ENCODE measurements at regions not wholly inside any gene's neighbourhood (a gene's known extent, or its start where the extent isn't known, plus 50 kb on each side); places are given as distances from the start of the nearest gene placed in this dataset.
"Not testable (repeated sequence)": the region's sequence is repeated elsewhere in the genome, so short reads cannot be mapped to it uniquely, and the experiment has no call there.

DNA sequence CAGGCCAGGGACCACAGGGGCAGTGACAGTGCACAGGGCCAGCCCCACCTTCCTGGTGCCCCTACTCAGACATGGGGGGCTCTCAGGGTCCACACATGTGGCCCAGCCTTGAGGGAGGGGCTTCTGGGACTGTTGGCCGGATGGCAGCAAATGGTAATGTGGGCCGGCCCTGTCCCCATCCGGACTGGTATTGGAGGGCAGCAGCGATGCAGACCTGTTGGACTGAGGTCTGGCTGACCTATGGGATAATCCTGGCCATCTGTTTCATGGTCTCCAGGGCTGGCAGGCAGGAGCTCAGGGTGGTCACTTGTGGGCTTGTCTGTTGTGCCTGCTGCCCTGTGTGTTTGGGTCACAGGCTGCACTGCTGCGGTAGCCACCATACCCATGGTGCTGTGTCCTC lies 387.5 kb downstream of the TMEM121 start:
- DNase-seq (ENCODE audit: low read depth, low spot score) = no peak

DNA sequence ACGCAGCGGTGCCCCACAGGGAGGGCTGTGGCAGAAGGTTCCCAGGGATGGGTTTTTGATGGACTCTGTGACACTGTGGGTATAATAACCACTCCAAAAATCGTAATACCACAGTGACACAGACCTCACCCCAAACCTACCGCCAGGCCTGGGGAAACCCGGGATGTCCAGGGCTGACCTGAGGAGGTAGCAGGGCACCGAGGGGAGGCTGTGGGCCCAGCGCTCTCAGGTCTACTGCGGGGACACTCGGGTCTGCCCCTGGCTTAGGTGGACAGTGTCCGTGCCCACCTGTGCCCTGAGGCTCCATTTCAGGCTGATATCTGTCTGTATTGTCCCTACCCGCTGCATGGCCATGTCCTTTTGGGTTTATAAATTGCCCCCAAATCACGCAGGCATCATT lies 387.9 kb downstream of the TMEM121 start:
- not testable (repeated sequence) for DNase-seq (ENCODE audit: low read depth, low spot score)

DNA sequence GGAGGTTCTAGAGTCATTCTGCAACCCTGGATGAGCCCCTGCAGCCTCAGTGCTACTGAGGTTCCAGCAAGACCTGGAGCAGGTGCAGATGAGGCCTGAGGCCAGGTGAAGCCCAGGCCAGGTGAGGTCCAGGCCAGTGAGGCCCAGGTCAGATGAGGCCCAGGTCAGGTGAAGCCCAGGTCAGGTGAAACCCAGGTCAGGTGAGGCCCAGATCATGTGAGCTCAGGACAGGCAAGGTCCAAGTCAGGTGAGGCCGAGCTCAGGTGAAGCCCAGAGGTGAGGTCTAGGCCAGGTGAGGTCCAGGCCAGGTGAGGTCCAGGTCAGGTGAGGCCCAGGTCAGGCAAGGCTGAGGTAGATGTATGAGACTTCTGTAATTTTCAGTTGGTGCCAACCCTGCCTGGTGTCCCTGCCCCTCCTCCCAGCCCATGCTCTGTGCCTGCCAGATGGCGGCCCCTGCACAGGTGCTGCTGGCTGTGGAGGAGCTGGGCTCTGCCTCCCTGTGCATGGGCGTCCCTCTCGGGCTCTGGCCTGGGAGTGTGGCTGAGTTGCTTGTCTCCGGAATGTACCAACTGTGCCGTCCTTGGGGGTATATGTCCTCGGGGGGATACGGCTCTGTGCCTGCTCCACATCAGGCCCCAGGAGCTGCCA lies 388.5 kb downstream of the TMEM121 start:
- no peak for DNase-seq (ENCODE audit: low read depth, low spot score)

DNA sequence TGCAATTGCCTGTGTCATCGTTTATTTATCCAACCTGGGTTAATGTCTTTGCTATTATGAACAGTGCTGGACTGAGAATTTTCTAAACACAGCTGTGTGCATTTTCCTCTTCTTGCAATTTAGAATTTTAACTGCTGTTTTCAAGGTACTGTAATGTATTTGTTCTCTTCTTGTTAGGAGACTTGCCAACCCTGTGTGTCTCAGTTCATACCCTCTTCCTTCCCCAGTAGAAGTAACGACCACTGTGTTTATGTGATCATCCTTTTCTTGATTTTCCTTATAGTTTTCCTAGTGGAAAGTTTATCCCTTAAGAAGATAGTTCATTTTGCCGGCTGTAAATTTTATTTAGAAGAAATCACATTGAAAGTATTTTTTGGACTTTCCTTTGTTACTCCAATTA lies 389.2 kb downstream of the TMEM121 start:
- DNase-seq (ENCODE audit: low read depth, low spot score) = not testable (repeated sequence)

DNA sequence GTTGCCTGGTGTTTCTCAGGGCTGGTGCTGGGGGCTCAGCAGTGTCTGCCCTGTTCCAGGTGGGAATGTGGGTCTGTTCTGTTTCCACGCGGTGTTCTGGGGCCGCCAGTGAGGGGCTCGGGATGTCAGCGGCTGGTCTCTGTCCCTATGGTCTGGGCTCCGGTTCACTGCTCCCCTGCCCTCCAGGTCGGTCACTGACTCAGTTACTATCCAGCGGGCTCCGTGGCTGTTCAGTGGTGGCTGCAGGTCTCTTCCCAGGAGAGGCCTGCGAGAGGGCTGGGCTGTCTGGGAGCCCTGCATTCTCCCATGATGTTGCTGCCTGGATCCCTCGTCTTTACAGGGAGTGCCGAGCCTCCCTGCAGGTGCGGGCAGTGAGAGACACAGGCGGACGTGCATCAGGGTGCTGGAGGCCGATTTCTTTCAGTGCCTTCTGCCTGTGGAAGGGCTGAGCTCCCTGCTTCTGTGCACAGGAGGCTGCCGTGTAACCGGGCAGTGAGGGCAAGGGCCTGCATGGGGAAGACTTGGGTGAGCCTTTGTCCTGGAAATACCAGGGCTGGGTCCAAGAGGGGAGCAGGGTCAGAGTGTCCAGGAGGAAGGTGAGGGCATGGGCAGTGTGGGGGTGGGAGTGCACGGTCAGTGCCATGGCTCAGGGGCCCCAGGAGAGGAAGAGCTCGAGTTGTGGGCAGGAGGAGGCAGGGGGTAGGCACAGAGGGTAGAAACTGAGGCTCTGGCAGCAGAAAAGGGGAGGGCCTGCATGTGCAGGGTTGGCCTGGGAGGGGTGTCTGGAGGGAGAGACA lies 391.0 kb downstream of the TMEM121 start:
- DNase-seq (ENCODE audit: low read depth, low spot score) = not testable (repeated sequence)

DNA sequence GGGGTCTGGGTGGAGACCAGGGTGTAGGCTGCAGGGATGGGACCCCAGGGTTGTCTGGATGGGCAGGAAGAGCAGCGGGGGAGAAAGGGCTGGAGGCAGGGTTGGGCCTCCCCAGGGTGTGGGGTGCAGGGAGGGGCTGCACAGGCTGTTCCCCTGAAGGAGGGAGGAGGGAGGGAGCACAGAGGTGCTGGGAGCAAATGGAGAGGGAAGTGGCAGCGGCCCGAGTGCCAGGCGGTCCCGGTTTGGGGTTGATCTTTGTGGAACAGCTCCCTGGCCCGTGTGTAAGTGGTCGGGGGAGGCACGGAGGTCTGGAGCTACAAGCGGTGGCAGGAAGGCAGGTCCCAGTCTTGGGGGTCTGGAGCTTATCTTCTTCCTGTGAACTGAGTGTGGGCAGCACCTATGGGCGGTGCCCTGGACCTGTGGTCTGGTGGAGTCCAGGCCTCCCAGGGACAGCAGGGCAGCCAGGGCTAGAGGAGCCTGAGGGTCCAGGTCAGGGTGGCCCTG lies 391.6 kb downstream of the TMEM121 start:
- no peak for DNase-seq (ENCODE audit: low read depth, low spot score)

DNA sequence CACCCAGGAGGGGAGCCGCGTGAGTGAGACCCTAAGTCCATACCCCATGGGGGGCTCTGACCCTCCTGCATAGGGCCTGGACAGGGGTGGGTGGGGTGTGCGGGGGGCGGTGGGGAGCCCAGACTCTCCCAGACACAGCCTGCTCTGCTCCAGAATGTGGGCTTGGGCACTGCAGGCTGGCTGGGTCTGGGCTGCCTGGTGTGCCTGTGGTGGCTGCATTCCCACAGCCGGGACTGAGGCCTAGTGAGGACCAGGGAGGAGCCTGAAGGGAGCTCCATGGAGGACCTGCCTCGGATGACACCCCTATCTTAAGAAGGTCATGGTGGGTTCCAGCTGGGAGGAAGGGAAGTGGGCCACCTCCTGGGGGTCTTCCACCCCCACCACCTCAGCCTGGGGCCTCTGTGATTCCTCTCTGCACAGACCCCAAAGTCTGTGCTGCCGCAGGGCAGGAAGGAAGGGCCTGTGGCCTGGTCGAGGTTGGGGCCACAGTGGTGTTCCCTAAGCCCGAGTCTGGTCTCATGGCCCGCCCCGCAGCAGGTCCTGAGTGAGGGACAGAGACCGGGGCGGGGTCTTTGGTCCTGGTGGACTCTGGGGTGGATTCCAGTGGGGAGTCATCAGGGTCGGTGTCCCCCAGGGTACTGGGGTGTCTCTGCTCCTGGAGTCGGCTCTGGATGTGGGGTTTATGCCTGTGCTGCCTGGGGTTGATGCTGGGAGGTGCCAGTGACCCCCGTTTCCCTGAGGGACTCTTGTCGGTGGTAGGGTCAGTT lies 392.3 kb downstream of the TMEM121 start:
- DNase-seq (ENCODE audit: low read depth, low spot score) = no peak

DNA sequence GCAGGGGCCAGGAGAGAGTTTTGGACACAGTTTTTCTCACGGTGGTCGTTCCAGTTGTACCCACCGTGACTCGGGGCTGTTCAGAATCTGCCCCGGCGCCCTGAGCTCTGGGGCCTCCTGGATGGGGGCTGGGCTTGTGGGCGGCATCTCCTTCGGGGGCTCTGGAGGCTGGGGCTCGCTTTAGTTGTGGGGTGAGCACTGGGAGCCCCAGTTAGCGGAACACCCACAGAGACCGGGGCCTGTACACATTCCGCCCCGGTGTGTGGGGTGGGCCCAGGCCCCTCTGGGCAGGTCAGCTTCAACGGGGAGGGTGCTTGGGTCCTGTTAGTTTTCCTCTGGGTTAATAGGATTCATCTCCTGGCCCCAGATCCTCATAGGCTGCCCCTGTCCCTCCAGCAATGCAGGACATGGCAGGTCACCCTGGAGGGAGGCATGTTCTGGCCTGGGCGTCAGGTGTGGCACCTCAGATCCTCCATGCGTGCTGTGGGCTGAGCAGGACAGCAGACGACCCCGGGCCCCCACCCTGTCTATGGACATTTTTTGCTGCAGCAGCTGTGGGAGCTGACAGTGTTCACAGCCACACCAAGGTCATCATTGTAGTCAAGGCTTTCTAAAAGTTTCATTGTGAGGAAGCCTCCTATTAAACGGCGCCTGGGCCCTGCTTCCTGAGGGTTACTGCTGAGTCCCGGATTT lies 393.2 kb downstream of the TMEM121 start:
- no peak for DNase-seq (ENCODE audit: low read depth, low spot score)

DNA sequence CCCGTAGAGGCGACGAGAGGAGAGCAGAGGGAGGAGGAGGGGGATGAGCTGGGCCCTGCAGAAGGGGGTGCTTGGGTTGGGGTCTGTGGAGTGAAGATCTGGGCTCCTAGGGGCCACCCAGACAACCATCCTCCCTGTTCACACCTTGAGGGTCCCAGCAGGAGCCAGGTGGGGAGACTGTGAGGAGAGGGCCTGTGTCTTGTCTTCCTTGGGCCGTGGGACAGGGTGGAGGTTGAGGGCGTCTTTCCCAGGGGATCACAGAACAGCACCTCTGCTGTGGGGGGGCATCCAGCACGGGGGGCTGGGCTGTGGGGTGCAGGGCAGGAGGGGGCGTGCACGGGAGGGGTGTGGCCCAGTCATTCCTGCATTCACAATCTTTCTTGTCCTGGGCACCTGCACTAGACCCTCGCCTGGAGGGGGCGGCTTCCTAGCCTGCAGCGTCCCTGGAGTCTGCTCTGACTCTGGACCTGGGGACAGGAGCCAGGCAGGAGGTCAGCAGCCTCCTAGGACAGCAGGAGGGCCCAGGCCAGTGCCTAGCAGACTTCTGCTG lies 393.8 kb downstream of the TMEM121 start:
- DNase-seq (ENCODE audit: low read depth, low spot score) = not testable (repeated sequence)

DNA sequence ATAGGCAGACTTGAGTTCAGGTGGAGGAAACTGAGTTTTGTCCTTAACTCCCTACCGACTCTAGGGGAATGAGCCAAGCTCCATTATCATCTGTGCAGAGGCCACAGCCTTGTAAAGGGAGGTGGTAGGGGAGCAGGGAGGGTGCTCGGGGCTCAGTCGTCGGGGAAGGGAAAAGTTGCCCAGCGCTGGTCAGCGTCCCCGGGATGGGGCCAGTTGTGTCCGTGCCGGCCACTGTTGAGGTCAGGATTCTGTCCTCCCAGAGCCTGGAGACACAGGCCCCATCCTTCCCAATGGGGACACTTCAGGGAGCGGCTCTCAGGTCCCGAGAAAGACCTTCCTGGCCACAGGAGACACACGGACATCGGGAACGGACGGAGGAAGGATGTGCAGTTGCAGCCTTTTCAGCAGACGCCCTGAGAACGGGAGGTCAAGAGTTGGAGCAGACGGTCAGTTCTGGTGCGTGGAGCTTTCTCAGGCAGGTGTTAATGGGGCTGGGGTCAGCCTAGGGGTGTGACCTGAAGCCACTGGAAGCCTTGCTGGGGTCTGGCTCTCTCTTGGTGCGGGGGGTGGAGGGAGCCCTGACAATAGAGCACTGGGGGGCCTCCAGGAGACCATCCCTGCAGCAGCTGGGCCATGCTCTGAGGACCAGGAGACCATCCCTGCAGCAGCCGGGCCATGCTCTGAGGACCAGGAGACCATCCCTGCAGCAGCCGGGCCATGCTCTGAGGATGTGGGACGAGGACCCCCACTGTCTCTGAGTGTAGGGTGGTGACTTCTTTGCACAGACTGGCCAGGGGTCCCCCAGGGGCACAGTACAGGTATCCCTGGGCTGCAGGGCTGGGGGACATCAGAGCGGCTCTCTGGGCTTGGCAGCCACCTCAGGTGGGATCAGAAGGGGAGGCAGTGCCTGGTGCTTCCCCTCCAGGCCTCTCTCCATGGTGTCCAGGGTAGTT lies 394.7 kb downstream of the TMEM121 start:
- DNase-seq (ENCODE audit: low read depth, low spot score) = not testable (repeated sequence)

DNA sequence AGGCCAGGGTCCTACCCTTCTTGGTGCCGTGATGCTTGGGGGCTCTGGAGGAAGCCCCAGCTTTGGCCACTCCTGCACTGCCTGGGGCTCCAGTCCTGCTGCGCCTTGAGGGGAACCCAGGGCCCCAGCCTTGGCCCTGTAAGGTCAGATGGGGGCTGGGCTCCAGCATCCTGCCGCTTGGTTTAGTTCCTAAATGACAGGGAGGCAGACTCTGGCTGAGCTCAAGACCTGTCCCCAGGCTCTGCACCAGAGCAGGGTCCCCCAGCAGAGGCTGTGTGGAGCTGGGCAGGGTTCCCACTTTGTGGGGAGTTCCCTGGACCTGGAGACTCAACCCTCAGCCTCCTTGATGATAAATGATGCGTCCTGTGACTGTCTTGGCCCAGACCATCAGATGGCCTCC lies 395.4 kb downstream of the TMEM121 start:
- DNase-seq (ENCODE audit: low read depth, low spot score) = not testable (repeated sequence)

DNA sequence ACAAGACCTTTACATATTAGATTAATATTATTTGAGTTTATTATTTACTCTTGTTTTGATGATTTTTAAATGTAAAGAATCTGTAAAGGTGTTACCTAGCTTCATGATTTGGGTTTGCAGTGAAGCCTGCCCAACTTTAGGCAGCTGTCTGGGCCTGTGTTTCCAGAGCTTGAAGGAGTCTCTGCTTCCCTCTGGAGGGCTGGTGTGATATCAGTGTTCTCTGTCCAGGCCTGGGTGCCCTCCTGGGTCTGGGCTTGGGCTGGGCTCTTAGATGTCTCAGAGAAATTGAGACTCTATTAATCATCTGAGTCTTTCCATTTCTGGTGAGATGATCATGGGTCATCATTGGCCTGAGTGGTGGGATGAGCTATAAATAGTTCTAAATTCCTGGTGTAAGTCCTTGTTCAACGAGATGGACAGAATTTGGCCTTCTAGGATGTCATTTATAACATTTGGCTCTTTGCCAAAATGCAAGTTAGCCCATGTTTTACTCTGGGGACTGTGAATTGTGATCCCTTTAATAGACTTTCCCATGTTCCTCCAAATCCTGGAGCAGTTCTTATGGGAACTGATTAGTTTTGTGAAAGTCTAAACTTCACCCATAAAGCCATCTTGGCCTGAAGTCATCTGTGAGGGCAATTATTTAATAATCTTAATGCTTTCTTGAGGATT lies 397.3 kb downstream of the TMEM121 start:
- not testable (repeated sequence) for DNase-seq (ENCODE audit: low read depth, low spot score)

DNA sequence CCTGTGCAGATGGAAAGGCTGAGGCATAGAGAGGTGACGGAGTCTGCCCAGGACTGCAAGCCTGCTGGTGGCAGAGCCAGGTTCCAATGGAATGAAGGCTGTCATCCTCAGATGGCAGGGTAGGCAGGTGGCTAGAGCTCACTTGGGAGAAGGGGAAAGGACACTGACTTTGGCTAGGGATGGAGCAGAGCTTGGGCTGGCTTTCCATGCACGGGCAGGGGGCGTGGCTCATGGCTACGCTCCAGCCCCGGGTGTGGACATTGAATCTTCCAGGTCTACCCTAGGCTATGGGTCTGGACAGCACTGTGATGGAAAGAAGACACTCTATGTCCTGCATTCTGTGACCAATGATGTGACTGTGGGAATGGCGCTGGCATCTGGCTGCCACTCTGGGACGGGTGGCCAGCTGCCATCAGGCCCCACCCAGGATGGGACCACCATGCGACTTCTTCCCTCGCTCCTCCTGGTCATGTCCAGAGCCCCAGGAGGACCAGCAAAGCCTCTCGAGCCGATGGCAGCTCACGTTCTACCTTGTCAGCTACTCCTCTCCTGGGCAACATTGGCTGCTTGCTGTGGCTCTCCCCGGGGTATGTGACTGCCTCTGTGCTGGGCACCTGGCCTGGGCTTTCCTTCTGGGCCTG lies 398.7 kb downstream of the TMEM121 start:
- DNase-seq (ENCODE audit: low read depth, low spot score) = no peak

DNA sequence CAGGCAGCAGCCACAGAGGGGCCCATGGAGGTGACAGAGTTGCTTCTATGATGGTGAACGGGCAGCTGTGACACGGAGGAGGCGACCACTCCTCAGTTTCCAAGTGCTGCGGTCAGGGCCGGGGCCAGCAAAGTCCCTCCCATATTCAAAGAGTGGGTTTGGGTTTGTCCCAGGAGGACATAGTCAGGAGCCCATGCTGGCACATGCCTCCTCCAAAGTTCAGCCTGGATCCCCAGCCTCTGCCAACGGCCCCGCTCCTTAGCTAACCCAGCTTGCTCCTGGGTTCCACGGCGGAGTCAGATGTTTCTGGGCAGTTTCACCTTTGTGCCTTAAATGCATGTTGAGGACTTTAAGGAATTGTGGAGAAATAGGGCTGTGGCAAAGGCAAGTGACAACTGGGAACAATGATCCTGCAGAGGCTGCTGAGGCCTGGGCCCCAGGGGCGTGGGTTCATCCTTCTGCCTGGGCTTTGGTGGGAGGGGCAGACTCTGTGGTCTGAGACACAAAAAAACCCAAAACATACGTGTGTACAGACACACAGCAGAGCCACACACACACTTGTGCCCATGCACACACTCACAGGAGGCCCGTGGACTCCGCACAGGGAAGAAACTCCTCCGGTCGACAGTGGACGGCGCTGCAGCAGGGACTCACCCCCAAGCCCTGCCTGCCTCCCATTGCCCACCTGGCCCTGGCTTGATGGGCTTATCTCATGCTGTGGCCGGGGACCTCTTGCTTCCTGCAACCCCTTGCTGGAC lies 399.4 kb downstream of the TMEM121 start:
- DNase-seq (ENCODE audit: low read depth, low spot score) = no peak

DNA sequence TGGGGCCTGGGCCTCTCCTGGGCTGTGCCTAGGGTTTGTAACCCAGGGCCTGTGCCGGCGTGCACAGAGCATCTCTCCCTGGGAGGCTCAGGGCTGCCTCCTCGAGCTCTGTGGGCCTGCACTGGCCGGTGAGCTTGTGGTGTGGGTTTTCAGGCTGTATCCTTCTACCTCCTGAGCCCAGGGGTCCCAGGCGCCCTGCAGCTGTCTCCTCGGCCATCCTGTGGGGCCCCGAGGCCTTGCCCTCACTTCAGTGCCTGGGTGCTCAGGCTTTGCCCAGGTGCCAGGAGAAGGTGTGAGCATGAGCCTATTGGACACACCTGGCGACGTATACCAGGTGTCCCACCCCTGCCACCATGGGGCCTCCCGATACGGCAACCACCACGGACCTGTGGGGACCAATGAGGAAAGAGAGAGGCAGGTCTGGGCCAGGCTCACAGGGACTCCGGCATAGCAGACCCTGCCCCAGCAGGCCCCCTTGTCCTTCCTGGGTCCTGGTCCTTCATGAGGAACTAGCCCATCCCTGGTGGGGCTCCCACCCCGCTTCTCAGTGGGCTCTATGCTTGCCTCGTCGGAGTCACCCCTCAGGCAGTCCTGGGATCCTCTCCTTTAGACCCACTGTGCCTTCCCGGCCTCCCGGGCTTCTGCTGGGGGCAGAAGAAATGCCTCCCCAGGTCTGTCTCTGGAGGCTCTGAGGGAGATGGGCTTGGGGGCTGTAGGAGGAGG lies 400.2 kb downstream of the TMEM121 start:
- no peak for DNase-seq (ENCODE audit: low read depth, low spot score)

DNA sequence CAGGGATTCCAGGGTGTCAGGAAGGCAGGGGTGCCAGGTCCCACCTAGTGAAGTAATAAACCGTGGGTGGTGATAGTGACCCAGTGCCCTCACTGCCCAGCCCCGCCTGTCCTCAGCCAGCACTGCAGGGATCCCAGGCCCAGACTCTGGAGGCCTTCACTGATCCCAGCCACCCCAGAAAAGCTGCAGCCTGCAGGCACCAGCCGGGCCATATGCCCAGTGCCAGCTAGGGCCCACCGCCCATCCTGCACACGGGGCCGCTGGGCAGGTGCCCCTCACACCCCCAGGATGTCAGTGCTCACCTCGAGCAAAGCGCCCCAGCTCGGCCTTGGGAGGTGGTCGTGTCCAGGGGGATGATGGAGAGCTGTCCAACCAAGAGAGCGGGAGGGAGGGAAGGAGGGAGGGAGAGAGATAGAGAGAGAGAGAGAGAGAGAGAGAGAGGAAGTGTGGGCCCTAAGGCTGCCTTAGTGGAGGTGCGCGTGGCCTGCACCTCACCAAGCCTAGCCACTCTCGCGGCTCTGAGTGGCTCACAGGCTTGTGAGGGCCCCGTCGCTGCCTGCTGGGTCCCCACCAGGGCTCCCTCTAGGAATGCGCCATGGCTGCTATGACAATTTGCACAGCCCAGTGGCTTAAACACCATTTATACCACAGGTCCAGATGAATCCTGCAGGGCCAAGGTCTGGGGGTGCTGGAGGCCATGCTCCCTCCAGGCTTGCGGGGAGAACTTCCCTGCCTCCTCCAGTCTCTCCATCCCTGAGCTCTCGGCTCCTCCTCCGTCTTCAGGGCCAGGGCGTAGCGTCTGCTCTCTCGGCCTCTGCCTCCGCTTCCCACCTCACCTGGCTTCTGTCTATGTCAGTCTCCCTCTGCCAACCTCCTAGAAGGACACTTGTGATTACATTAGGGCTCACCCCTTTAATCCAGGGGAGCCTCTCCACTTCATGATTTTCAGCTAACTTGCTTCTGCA lies 401.0 kb downstream of the TMEM121 start:
- no peak for DNase-seq (ENCODE audit: low read depth, low spot score)

All from iPS DF 19.7 (cell line).